ENCODE measurements at regions not wholly inside any gene's neighbourhood (a gene's known extent, or its start where the extent isn't known, plus 50 kb on each side); places are given as distances from the start of the nearest gene placed in this dataset.

- H3K27me3 ChIP-seq, result peaks cover 0 to 6% (median 0%) of the 10 kb centered on the region in 9 donors
- H3K4me3 ChIP-seq, result no peak overlapping the region
- no peak for ATAC-seq
- H3K9me3 ChIP-seq, result no peaks in the 10 kb centered on the region
- WGBS, 4 donors, result 93 to 100% (median 98%) methylated on average over 1 to 5 of the region's 5 CpGs
- H3K36me3 ChIP-seq, result no peaks in the 10 kb centered on the region
- H3K4me1 ChIP-seq, result no peaks in the 10 kb centered on the region
- H3K27ac ChIP-seq, result no peak overlapping the region
- no peak for DNase-seq
- TF ChIP-seq CTCF (IDR thresholded peaks at IDR 0.05) (no peak), POLR2A (IDR thresholded peaks at IDR 0.05) (no peak)
- intact Hi-C loops (cut with DNase I), result no loop called here
These were observed 730.9 kb upstream of the ID2 start for GRCh38 chr2:7951001-7951400.

- TF ChIP-seq POLR2A (IDR thresholded peaks at IDR 0.05) (no peak), CTCF (IDR thresholded peaks at IDR 0.05) (no peak)
- 93 to 99% (median 96%) methylated on average over 1 of the region's 1 CpG for WGBS, 4 donors
- Histone ChIP-seq H3K4me3 (no peak overlapping the region), H3K4me1 (no peaks in the 10 kb centered on the region), H3K9me3 (no peaks in the 10 kb centered on the region), H3K36me3 (no peaks in the 10 kb centered on the region), H3K27ac (no peak overlapping the region), H3K27me3 (peaks cover 0 to 6% (median 0%) of the 10 kb centered on the region in 9 donors)
- intact Hi-C loops (cut with DNase I), result no loop called here
- DNase-seq (no peak), ATAC-seq (no peak)
These were observed 730.4 kb upstream of the ID2 start for GRCh38 chr2:7951490-7951889.

- H3K4me3 ChIP-seq, result no peak overlapping the region
- no peaks in the 10 kb centered on the region for H3K9me3 ChIP-seq
- H3K4me1 ChIP-seq, result no peaks in the 10 kb centered on the region
- 72 to 76% (median 75%) methylated on average over 15 of the region's 15 CpGs for WGBS, 4 donors
- no peaks in the 10 kb centered on the region for H3K36me3 ChIP-seq
- H3K27me3 ChIP-seq, result peaks cover 0 to 6% (median 0%) of the 10 kb centered on the region in 9 donors
- no peak overlapping the region for H3K27ac ChIP-seq
- intact Hi-C loops (cut with DNase I), result no loop called here
- TF ChIP-seq POLR2A (IDR thresholded peaks at IDR 0.05) (no peak), CTCF (IDR thresholded peaks at IDR 0.05) (no peak)
- no peak for ATAC-seq
- DNase-seq, result no peak
These were observed 729.7 kb upstream of the ID2 start for GRCh38 chr2:7952046-7952745.

DNA sequence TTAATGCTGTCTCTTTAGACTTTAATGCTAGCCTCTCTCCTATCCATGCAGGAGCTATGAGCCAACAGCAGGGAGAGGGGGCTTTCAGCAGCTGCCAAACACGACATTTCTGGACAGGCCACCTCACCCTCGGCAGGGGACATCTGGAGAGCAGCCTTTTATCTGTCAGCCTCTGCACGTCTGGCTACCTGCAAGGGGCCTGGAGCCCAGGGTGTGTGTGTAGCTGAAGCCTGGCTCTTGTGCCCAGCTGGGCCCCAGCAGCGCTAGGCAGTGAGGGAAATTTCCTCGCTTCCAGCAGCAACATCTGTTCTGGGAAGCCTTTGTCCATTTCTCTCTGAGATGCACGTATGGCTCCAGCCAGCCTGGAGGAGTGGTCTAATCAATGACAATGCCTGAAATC lies 728.7 kb upstream of the ID2 start:
- H3K9me3 ChIP-seq, result no peaks in the 10 kb centered on the region
- peaks cover 0 to 6% (median 0%) of the 10 kb centered on the region in 9 donors for H3K27me3 ChIP-seq
- no peak overlapping the region for H3K27ac ChIP-seq
- H3K4me1 ChIP-seq, result no peaks in the 10 kb centered on the region
- intact Hi-C loops (cut with DNase I), result no loop called here
- H3K36me3 ChIP-seq, result no peaks in the 10 kb centered on the region
- ATAC-seq, result no peak
- DNase-seq, result no peak
- WGBS, 4 donors, result 64 to 77% (median 71%) methylated on average over 5 to 6 of the region's 6 CpGs
- TF ChIP-seq CTCF (IDR thresholded peaks at IDR 0.05) (no peak), POLR2A (IDR thresholded peaks at IDR 0.05) (no peak)
- H3K4me3 ChIP-seq, result no peak overlapping the region

All from heart left ventricle (tissue), 16 donors.